HFFc6 (cell line): ENCODE measurements at regions not wholly inside any gene's neighbourhood (a gene's known extent, or its start where the extent isn't known, plus 50 kb on each side); places are given as distances from the start of the nearest gene placed in this dataset.

Experiments
- DNase-seq: peaks from one replicate; pipeline ENCODE4 v3.0.0-alpha.2; 2018
- H3K27ac Mint-ChIP-seq: 2 replicates; pipeline ENCODE4 v1.8.0; 2020; ENCODE audit warnings: mild to moderate bottlenecking, mixed read lengths
- H3K27me3 Mint-ChIP-seq: 2 replicates; pipeline ENCODE4 v1.8.0; 2021; ENCODE audit warnings: mild to moderate bottlenecking, moderate library complexity, mixed read lengths; ENCODE audit not compliant: insufficient read depth
- H3K36me3 Mint-ChIP-seq: 2 replicates; pipeline ENCODE4 v1.8.0; 2021; ENCODE audit warnings: low read depth, mixed read lengths
- H3K4me1 Mint-ChIP-seq: 2 replicates; pipeline ENCODE4 v1.8.0; 2020; ENCODE audit warnings: low read depth, mixed read lengths
- H3K4me3 Mint-ChIP-seq: 2 replicates; pipeline ENCODE4 v1.8.0; 2020; ENCODE audit warnings: mild to moderate bottlenecking, moderate library complexity, mixed read lengths
- H3K9me3 Mint-ChIP-seq: 2 replicates; pipeline ENCODE4 v1.8.0; 2020; ENCODE audit warnings: mild to moderate bottlenecking, mixed read lengths
- TF ChIP-seq, protein P1 (sequence below): fragments of 200-600 bp; sonication (generic); IDR thresholded peaks from 2 replicates; pipeline ENCODE4 v1.5.0; 2021; ENCODE audit warnings: antibody characterized with exemption, mild to moderate bottlenecking

GRCh38 chr5:111942661-111943401, 185.8 kb upstream of the NREP start:
- peak overlapping the region; percentile 16; the same call in 1 of the 2 replicates for H3K27ac Mint-ChIP-seq
- peak; percentile 47 for DNase-seq
- TF ChIP-seq, protein P1, sequence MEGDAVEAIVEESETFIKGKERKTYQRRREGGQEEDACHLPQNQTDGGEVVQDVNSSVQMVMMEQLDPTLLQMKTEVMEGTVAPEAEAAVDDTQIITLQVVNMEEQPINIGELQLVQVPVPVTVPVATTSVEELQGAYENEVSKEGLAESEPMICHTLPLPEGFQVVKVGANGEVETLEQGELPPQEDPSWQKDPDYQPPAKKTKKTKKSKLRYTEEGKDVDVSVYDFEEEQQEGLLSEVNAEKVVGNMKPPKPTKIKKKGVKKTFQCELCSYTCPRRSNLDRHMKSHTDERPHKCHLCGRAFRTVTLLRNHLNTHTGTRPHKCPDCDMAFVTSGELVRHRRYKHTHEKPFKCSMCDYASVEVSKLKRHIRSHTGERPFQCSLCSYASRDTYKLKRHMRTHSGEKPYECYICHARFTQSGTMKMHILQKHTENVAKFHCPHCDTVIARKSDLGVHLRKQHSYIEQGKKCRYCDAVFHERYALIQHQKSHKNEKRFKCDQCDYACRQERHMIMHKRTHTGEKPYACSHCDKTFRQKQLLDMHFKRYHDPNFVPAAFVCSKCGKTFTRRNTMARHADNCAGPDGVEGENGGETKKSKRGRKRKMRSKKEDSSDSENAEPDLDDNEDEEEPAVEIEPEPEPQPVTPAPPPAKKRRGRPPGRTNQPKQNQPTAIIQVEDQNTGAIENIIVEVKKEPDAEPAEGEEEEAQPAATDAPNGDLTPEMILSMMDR, result no peak
- H3K36me3 Mint-ChIP-seq, result peaks cover 4% of the 10 kb centered on the region; the same call in 1 of the 2 replicates
- H3K4me3 Mint-ChIP-seq, result no peak overlapping the region
- peaks cover 42% of the 10 kb centered on the region for H3K4me1 Mint-ChIP-seq
- peaks cover 2% of the 10 kb centered on the region; the same call in 1 of the 2 replicates for H3K27me3 Mint-ChIP-seq
- H3K9me3 Mint-ChIP-seq, result no peaks in the 10 kb centered on the region

DNA sequence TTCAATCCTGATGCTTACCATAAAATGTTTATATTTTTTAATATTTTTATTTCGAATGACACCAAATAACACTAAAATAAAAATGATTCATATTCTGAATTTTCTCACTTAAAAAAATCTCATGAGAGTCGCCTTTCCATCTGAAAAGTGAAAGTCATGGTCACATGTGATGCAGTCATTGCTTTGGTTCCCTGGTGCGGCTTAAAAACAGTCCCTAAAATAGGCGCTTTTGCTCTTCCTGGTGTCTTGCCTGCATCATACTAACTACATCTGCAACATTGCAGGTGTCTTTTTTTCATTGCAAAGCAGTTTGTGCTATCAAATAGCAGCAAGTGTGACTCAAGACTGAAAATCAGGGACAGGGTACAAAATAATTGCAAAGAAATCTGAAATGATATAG, 185.2 kb upstream of the NREP start:
- H3K27ac Mint-ChIP-seq, result no peak overlapping the region
- TF ChIP-seq, protein P1, result no peak
- H3K4me3 Mint-ChIP-seq, result no peak overlapping the region
- H3K4me1 Mint-ChIP-seq, result peaks cover 44% of the 10 kb centered on the region
- H3K27me3 Mint-ChIP-seq, result peaks cover 2% of the 10 kb centered on the region; the same call in 1 of the 2 replicates
- no peaks in the 10 kb centered on the region for H3K9me3 Mint-ChIP-seq
- no peak for DNase-seq
- H3K36me3 Mint-ChIP-seq, result peaks cover 5% of the 10 kb centered on the region; the same call in 1 of the 2 replicates

DNA sequence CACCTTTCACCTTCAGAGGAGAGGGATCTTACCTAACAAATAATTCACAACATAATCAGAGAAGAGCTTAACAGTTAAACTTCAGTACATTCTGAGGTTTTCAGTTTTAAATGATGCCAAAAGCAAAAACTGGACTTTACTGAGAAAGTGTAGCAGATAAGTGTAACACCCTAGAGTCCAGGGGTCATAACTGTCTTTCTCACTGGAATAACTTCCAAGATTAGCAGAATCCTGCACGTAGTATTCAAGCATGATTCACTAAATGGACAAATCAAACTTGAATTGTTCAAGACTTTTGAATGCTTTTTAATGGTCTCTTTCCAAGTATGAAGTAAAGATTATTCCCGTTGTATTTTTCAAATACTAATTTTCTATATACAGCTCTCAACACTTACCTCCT, 180.1 kb upstream of the NREP start:
- H3K4me1 Mint-ChIP-seq, result peaks cover 40% of the 10 kb centered on the region

DNA sequence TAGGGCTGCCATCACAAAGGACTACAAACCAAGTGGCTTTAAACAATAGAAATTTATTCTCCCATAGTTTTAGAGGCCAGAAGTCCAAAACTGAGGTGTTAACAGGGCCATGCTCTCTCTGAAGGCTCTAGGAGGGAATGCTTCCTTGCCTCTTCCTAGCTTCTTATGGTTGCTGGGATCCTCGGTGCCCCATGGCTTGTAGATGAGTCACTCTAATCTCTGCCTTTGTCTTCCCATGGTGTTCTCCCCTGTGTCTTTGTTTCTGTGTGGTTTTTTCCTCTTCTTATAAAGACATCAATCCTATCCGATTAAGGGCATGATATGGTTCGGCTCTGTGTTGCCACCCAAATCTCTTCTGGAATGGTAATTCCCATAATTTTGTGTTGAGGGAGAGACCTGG, 178.8 kb upstream of the NREP start:
- no peak overlapping the region for H3K27ac Mint-ChIP-seq
- DNase-seq, result no peak
- H3K36me3 Mint-ChIP-seq, result peaks cover 5% of the 10 kb centered on the region; the same call in 1 of the 2 replicates
- no peak overlapping the region for H3K4me3 Mint-ChIP-seq
- H3K4me1 Mint-ChIP-seq, result peaks cover 53% of the 10 kb centered on the region
- no peaks in the 10 kb centered on the region for H3K9me3 Mint-ChIP-seq
- H3K27me3 Mint-ChIP-seq, result no peaks in the 10 kb centered on the region
- TF ChIP-seq, protein P1, result no peak

More for the DNA sequence above, 180.1 kb upstream of the NREP start:
- H3K27me3 Mint-ChIP-seq, result no peaks in the 10 kb centered on the region
- TF ChIP-seq, protein P1, result no peak
- H3K4me3 Mint-ChIP-seq, result no peak overlapping the region
- no peak overlapping the region for H3K27ac Mint-ChIP-seq
- no peaks in the 10 kb centered on the region for H3K9me3 Mint-ChIP-seq
- peaks cover 5% of the 10 kb centered on the region; the same call in 1 of the 2 replicates for H3K36me3 Mint-ChIP-seq
- DNase-seq, result no peak

DNA sequence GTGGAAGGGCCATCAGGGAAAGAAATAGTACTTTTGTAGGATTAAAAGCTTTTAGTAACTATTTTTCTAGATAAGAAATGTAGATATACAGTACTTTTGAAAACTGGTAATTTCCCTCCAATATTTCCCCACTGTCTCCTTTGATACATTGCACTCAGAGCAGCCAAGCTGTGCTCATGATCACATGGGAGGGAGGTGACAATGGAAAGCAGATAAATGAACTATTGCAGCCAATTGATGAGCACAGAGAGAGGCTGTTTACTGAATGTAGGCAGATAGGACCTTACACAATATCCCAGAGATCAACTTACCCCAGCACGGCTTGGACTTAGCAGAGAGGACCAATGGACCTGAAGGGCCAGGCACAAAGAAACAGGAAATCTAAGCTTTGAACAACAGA, 178.0 kb upstream of the NREP start:
- TF ChIP-seq, protein P1, result no peak
- Mint-ChIP-seq H3K36me3 (peaks cover 5% of the 10 kb centered on the region; the same call in 1 of the 2 replicates), H3K4me3 (no peak overlapping the region), H3K9me3 (no peaks in the 10 kb centered on the region), H3K27me3 (no peaks in the 10 kb centered on the region), H3K27ac (no peak overlapping the region), H3K4me1 (peaks cover 61% of the 10 kb centered on the region)
- no peak for DNase-seq
